ENCODE measurements at regions not wholly inside any gene's neighbourhood (a gene's known extent, or its start where the extent isn't known, plus 50 kb on each side); places are given as distances from the start of the nearest gene placed in this dataset.

- ChIA-PET CTCF (no interaction called here), POLR2A (ENCODE audit: low non-redundant PET) (no interaction called here)
- no peaks in the 10 kb centered on the region for H3K4me1 ChIP-seq (ENCODE audit: insufficient read depth, low read length, poor library complexity, severe bottlenecking)
- H3K27ac ChIP-seq (ENCODE audit: low read depth, low read length, poor library complexity, severe bottlenecking): no peak overlapping the region
- no peaks in the 10 kb centered on the region for H3K27me3 ChIP-seq (replicated peaks; ENCODE audit: insufficient read depth, low read depth, low read length, poor library complexity)
- no peak for DNase-seq (ENCODE audit: low spot score)
- peaks cover 3% of the 10 kb centered on the region for H3K9me3 ChIP-seq (ENCODE audit: low read depth, low read length, poor library complexity, severe bottlenecking)
- no peak overlapping the region for H3K4me3 ChIP-seq (ENCODE audit: low read depth, low read length, poor library complexity, severe bottlenecking)
- TF ChIP-seq CTCF (conservative IDR thresholded peaks at IDR 0.05; ENCODE audit: low read depth, low read length) (no peak), EZH2 (IDR thresholded peaks at IDR 0.05; ENCODE audit: borderline replicate concordance, low read depth, low read length, poor library complexity, severe bottlenecking) (no peak)
- intact Hi-C loops (cut with micrococcal nuclease; ENCODE audit: unreplicated experiment): no loop called here
- H3K36me3 ChIP-seq (ENCODE audit: insufficient read depth, low read length, poor library complexity, severe bottlenecking): no peaks in the 10 kb centered on the region
- no TSS peak for BruUV-seq (replicated peaks)
Observed at GRCh38 chr2:168326572-168326971, 79.2 kb upstream of the STK39 start.

- no peaks in the 10 kb centered on the region for H3K36me3 ChIP-seq (ENCODE audit: insufficient read depth, low read length, poor library complexity, severe bottlenecking)
- POLR2A ChIA-PET (ENCODE audit: low non-redundant PET): no interaction called here
Observed at GRCh38 chr2:168327328-168327727, 79.9 kb upstream of the STK39 start.

GRCh38 chr2:168328421-168328820, 81.0 kb upstream of the STK39 start:
- ChIA-PET CTCF (no interaction called here), POLR2A (ENCODE audit: low non-redundant PET) (no interaction called here)
- Histone ChIP-seq H3K36me3 (ENCODE audit: insufficient read depth, low read length, poor library complexity, severe bottlenecking) (no peaks in the 10 kb centered on the region), H3K27me3 (replicated peaks; ENCODE audit: insufficient read depth, low read depth, low read length, poor library complexity) (no peaks in the 10 kb centered on the region), H3K9me3 (ENCODE audit: low read depth, low read length, poor library complexity, severe bottlenecking) (peaks cover 3% of the 10 kb centered on the region), H3K27ac (ENCODE audit: low read depth, low read length, poor library complexity, severe bottlenecking) (no peak overlapping the region), H3K4me3 (ENCODE audit: low read depth, low read length, poor library complexity, severe bottlenecking) (no peak overlapping the region), H3K4me1 (ENCODE audit: insufficient read depth, low read length, poor library complexity, severe bottlenecking) (no peaks in the 10 kb centered on the region)
- TF ChIP-seq CTCF (conservative IDR thresholded peaks at IDR 0.05; ENCODE audit: low read depth, low read length) (no peak), EZH2 (IDR thresholded peaks at IDR 0.05; ENCODE audit: borderline replicate concordance, low read depth, low read length, poor library complexity, severe bottlenecking) (no peak)
- intact Hi-C loops (cut with micrococcal nuclease; ENCODE audit: unreplicated experiment): no loop called here
- no peak for DNase-seq (ENCODE audit: low spot score)
- no TSS peak for BruUV-seq (replicated peaks)

More at GRCh38 chr2:168327328-168327727, 79.9 kb upstream of the STK39 start:
- intact Hi-C loops (cut with micrococcal nuclease; ENCODE audit: unreplicated experiment): no loop called here
- no peaks in the 10 kb centered on the region for H3K4me1 ChIP-seq (ENCODE audit: insufficient read depth, low read length, poor library complexity, severe bottlenecking)
- peaks cover 3% of the 10 kb centered on the region for H3K9me3 ChIP-seq (ENCODE audit: low read depth, low read length, poor library complexity, severe bottlenecking)
- TF ChIP-seq EZH2 (IDR thresholded peaks at IDR 0.05; ENCODE audit: borderline replicate concordance, low read depth, low read length, poor library complexity, severe bottlenecking) (no peak), CTCF (conservative IDR thresholded peaks at IDR 0.05; ENCODE audit: low read depth, low read length) (no peak)
- BruUV-seq (replicated peaks): no TSS peak
- CTCF ChIA-PET: no interaction called here
- DNase-seq (ENCODE audit: low spot score): no peak
- no peak overlapping the region for H3K27ac ChIP-seq (ENCODE audit: low read depth, low read length, poor library complexity, severe bottlenecking)
- H3K4me3 ChIP-seq (ENCODE audit: low read depth, low read length, poor library complexity, severe bottlenecking): no peak overlapping the region
- H3K27me3 ChIP-seq (replicated peaks; ENCODE audit: insufficient read depth, low read depth, low read length, poor library complexity): no peaks in the 10 kb centered on the region

Measured in A673 (cell line).